GM13977 (cell line): ENCODE measurements at regions not wholly inside any gene's neighbourhood (a gene's known extent, or its start where the extent isn't known, plus 50 kb on each side); places are given as distances from the start of the nearest gene placed in this dataset.
"Not testable (repeated sequence)": the region's sequence is repeated elsewhere in the genome, so short reads cannot be mapped to it uniquely, and the experiment has no call there.

Source experiments
- DNase-seq: peaks from one replicate; pipeline ENCODE4 v3.0.0; 2012; ENCODE audit warnings: low spot score
- CTCF ChIP-seq: IDR thresholded peaks from 2 replicates; pipeline ENCODE4 v1.5.1; 2012; ENCODE audit warnings: mild to moderate bottlenecking, control low read depth; ENCODE audit not compliant: insufficient read depth; ENCODE audit errors: extremely low read depth, missing control alignments
- in situ Hi-C: fragments of 300-500 bp; cut with MboI; formaldehyde crosslinking; loops from one replicate; pipeline ENCODE4 v1.12.0; 2022; ENCODE audit warnings: low sequenced_read_pairs, low pct_unique_long_range_greater_than_20kb, mixed read lengths, inconsistent platforms; ENCODE audit not compliant: unreplicated experiment

- in situ Hi-C loops: no loop called here
- TF ChIP-seq CTCF: no peak
- no peak for DNase-seq
Observed at GRCh38 chr3:182651461-182651860, 141.8 kb upstream of the ATP11B start.

GRCh38 chr3:182653065-182653464 lies 140.2 kb upstream of the ATP11B start:
- in situ Hi-C loops, DNase-seq: not testable (repeated sequence)

GRCh38 chr3:182668541-182668940 lies 124.8 kb upstream of the ATP11B start:
- TF ChIP-seq CTCF: no peak
- in situ Hi-C loops: no loop called here
- DNase-seq: no peak

- no peak for DNase-seq
- in situ Hi-C loops: no loop called here
- TF ChIP-seq CTCF: no peak
Observed at GRCh38 chr3:182668974-182669373, 124.3 kb upstream of the ATP11B start.

GRCh38 chr3:182671541-182671940 lies 121.8 kb upstream of the ATP11B start:
- DNase-seq: no peak
- no peak for TF ChIP-seq CTCF
- in situ Hi-C loops: no loop called here

- DNase-seq: no peak
- in situ Hi-C loops: no loop called here
- TF ChIP-seq CTCF: no peak
Observed at GRCh38 chr3:182671942-182672341, 121.4 kb upstream of the ATP11B start.

GRCh38 chr3:182673336-182673735 lies 120.0 kb upstream of the ATP11B start:
- in situ Hi-C loops: no loop called here
- no peak for TF ChIP-seq CTCF
- no peak for DNase-seq
